HG03571 (cell line): ENCODE measurements at regions not wholly inside any gene's neighbourhood (a gene's known extent, or its start where the extent isn't known, plus 50 kb on each side); places are given as distances from the start of the nearest gene placed in this dataset.
"Not testable (repeated sequence)": the region's sequence is repeated elsewhere in the genome, so short reads cannot be mapped to it uniquely, and the experiment has no call there.

Experiments used
- ATAC-seq: cut with Tn5 transposase; IDR thresholded peaks from one replicate; pipeline ENCODE4 v1.9.1; 2021; ENCODE audit not compliant: unreplicated experiment

DNA sequence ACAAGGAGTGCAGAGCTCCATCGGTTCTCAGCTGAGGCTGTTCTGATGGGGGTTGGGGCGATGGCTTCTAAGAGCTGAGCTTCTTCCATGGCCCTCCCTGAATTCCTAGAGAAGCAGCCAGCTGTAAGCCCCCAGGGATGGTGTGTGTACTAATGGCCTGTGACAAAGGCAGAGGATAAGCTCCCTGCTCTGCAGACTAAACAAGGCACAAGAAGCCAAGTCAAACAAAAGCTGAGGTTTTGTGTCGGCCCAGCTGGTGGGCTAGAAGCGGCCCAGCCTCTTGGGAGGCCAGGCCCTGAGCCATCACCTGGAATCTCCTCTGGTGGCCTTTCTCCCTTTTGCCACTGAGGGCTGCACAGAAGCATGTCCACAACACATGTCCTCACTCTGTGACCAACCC, 75.0 kb upstream of the XPA start:
- no peak for ATAC-seq

DNA sequence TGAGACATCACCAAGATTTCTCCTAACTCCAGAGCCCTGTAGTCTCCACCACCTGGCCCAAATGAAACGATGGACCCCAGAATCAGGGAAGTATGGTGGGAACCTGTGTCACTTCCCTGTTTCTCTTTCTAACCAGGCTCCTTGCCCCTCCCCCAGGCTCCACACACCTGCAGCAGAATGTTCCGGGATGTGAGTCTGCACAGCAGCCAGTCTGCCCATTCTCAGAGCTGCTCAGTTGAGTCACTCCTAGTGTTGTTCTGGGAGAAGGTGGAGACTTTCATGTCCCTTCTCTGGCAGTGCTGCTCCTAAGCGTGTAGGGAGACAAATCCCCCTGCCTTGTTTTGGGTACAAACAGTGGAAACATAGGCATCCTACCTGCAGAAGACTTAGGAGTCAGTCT, 76.0 kb upstream of the XPA start:
- no peak for ATAC-seq

DNA sequence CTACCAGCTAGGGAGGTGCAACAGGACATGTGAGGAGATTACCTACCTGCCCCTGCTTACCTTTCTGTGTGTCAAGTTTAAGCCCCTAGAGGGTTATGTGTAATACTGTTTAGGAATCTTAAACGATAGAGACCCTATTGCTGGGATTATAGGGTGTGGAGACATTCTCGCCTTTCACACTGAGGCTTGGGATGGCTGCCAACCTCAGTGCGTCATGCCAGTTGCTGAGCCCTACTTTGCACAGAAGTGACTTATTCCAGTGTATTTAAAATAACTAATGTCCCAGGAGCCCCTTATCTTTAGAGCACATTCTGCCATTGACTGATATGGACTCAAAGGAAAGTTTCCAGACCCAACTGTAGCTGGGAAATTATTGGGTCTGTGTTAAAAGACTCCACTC, 76.6 kb upstream of the XPA start:
- ATAC-seq = no peak

DNA sequence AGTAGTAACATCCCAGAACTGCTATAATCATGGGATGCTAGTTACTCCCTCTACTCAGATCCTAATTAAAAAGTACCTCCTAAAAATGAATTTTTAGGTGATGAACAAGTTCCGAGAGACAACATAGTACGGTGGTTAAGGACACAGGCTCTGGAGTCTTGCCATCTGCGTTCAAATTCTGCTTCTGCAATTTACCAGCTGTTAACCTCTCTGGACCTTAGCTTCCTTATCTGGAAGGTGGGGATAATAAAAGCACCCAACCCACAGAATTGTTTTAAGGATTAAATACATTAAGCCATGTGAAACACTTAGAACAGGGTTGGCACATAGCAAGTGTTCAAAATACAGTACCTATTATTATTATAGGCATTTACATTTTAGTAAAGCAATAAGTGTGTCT, 77.5 kb upstream of the XPA start:
- ATAC-seq = no peak

DNA sequence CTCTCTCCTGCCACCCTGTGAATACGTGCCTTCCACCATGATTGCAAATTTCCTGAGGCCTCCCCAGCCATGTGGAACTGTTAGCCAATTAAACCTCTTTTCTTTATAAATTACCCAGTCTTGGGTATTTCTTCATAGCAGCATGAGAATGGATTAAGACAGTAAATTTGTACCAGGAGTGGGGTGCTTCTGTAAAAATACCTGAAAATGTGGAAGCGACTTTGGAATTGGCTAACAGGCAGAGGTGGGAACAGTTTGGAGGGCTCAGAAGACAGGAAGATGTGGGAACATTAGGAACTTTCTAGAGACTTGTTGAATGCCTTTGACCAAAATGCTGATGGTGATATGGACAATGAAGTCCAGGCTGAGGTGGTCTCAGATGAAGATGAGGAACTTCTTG, 74.3 kb upstream of the FOXE1 start:
- not testable (repeated sequence) for ATAC-seq

DNA sequence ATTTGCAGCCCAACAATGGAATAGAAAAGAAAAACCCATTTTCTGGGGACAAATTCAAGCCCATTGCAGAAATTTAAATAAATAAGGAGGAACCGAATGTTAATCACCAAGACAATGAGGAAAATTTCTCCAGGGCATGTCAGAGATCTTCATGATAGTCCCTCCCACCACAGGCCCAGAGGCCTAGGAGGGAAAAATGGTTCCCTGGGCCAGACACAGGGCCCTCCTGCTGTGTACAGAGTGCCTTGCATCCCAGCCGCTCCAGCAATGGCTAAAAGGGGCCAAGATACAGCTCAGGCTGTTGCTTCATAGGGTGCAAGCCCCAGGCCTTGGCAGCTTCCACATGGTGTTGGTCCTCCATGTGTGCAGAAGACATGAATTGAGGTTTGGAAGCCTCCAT, 73.4 kb upstream of the FOXE1 start:
- no peak for ATAC-seq

DNA sequence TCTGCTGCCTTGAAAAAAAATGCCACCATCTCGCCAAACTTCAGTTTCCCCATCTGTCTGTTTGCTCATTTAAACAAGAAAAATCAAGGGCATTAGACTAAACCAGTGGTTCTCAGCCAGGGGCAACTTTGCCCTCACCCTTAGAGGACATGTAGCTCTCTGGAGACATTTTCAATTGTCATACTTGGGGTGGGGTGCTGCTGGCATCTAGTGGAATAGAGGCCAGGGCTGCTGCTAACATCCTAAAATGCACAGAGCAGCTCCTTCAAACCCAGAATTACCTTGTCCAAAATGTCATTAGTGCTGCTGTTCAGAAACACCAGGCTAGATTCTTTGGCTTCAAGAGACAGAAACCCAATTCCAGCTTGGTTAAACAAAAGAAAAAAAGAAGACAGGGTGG, 71.1 kb upstream of the FOXE1 start:
- ATAC-seq = no peak

DNA sequence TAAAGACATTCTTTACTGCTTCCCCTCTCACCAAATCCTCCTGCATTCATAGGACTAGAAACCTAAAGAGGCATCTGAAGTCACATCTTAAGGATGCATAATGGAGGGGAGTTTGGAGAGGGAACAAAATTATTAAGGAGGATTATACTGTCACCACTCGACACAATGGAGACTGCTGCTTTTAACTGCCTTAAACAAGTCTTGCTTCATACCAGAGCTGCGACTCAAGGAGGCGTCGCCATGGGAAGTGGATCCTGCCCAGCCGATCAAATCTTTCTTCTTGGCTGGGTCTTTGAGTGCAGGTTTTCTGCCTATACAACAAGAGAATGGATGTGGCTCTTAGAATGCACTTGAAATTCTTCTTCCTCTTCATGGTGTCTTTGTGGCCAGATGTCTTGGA, 66.7 kb upstream of the FOXE1 start:
- ATAC-seq = no peak

DNA sequence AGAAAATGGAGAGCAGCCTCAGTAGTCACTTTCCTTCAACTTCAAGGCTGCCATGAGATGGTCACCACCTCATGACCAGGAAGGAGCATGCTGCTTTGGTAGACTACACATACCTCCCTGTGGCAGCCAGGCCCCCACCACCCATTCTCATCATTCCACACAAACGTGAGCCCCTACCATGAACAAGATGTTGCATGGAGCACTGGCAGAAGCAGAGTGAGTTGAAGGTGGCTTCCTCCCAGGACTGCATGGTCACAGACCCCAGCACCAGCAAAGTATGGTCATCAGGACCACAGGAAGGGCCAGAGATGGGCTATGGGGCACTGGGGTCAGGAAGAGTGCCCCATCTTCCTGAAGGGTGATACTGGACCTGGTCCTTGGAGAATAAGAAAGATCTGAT, 65.5 kb upstream of the FOXE1 start:
- ATAC-seq = no peak

DNA sequence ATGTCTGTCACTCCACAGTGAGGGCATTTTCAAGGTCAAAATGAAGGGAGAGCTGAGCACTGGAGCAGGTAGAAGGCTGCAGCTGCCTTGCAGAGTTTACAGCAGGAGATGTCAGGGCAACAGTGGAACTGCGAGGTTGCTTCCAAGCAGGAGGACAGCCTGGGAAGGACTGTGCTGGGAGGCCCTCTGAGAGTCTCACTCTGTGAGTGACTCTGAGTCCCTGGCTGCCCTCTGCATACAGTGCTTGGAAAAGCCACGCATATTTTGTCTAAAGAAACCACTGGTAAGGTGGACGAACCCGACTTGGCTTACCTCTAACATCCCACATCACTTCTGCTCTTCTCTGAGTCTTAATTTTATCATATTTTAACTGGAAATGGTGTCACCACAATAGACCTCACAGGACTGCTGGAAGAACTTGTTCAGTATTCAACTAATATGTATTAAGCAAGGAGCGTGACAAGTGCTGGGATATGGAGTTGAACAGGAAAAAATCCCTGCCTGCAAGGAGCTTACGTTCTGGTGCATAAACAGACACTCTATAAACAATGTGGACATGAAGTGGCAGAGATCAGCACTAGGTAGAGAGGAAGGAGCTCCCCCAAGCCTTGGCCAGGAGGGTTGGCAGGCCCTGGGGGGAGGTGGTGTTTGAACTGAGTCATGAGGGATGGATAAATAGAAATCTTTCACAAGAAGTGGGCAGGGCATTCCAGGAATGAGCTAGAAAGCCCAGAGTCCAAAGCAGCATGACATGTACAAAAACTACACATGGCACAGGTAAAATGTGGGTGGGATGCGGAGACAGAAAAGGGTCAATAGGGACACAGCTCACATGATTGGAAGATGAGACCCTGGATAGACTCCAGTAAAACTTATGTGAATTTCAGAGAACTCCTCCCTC, 64.0 kb upstream of the FOXE1 start:
- no peak for ATAC-seq

DNA sequence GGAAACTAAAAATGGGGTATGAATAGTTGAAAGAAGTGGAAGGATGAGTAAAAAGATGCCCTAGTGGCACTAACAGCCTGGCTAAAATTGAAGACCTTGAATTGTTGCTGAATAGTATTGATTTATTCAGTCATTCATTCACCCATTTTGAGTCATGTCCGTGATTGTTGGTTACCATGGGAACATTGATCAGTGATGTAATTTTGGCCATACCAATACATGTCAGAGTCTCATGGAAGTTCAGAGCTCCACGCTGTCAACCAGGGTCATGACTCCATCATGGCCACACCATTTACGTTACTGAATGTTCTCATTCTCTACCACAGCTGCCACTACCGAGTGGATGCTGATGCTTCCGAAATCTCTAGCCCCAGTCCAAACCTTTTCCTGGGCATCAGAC, 62.5 kb upstream of the FOXE1 start:
- ATAC-seq = no peak

DNA sequence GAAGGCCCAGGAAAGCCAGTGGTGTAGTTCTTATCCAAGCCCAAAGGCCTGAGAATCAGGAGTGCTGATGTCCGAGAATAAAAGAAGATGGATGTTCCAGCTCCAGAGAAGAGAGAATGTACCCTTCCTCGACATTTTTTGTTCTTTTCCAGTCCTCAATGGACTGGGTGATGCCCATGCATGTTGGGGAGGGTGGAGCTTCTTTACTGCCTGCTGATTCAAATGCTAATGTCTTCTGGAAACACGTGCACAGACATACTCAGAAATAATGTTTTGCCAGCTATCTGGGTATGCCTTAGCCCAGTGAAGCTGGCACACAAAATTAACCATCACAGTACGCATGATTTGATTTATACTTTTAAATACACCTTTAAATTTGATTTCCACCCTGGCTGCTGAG, 61.5 kb upstream of the FOXE1 start:
- ATAC-seq = no peak

DNA sequence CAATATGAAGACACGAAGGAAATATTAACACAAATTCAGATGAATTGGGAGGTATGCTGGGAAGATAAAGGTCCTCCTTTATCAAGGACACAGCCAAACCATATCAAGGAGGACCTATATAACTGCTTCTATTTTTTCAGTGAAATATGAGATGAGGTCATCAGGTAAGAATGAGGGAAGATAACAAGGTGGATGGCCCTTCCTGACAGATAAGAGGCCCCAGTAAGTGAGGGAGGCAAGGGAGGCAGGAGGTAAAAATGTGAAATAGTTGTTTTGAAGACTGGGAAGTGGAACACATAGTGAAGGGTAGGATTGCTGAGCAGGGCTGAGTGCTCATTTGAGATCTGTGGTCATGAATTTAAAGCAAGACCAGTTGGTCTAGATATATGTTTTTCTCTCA, 60.0 kb upstream of the FOXE1 start:
- ATAC-seq = no peak

DNA sequence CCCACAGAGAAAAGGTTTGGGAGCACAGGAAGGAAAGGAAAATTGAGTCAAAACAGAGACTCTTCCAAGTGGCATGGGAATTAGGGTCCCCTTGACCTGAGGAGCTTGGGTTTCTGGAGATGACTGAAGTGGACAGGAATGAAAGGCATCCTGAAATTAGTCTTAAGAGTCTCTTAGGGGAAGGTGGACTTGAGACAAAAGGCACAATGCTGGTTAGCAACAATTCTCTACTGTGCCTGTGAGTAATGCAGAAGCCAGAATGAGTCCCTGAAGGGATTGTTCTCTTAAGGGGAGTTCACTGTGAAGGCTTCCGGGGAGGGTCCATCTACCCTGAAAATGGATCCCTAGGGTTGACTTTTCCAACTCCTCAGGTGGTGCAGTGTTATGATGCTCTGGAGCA, 58.4 kb upstream of the FOXE1 start:
- ATAC-seq = no peak

DNA sequence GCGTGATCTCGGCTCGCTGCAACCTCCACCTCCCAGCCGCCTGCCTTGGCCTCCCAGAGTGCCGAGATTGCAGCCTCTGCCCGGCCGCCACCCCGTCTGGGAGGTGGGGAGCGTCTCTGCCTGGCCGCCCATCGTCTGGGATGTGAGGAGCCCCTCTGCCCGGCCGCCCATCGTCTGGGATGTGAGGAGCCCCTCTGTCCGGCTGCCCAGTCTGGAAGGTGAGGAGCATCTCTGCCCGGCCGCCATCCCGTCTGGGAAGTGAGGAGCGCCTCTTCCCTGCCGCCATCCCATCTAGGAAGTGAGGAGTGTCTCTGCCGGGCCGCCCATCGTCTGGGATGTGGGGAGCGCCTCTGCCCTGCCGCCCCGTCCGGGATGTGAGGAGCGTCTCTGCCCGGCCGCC, 56.9 kb upstream of the FOXE1 start:
- ATAC-seq = not testable (repeated sequence)

DNA sequence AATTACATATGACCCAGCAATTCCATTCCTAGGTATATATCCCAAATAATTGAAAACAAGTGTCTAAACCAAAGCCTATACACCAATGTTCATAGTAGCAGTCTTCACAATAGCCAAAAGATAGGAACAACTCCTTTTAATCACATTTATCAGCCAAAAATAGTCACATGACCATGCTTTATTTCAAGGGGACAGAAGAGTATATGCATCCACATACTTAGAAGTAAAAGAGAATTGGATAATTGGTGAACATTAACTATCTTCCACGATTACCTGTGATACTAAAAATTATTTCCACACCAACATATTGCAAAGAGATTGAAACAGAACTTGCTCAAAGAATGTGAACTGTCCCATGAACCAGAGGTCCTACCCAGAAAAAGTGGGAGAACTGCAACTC, 51.8 kb upstream of the FOXE1 start:
- no peak for ATAC-seq

DNA sequence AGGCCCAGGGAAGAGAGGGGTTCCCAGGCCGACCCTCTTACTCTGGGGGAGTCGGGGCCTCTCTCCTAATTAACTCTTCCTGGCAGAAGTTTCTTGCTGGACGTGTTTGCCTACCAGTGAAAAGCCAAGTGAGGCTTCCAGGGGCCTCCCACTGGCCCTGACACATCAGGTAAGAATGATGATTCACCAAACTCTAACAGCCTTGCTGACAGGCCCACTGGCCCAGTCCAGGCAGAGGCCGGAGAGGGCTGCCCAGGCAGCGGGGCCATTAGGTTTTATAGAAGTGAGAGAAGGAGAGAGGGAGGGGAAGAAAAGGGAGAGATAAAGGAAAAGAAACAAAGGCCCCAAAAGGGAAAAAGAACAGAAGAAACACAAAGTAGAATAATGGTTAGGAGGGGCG, 50.8 kb upstream of the FOXE1 start:
- no peak for ATAC-seq

DNA sequence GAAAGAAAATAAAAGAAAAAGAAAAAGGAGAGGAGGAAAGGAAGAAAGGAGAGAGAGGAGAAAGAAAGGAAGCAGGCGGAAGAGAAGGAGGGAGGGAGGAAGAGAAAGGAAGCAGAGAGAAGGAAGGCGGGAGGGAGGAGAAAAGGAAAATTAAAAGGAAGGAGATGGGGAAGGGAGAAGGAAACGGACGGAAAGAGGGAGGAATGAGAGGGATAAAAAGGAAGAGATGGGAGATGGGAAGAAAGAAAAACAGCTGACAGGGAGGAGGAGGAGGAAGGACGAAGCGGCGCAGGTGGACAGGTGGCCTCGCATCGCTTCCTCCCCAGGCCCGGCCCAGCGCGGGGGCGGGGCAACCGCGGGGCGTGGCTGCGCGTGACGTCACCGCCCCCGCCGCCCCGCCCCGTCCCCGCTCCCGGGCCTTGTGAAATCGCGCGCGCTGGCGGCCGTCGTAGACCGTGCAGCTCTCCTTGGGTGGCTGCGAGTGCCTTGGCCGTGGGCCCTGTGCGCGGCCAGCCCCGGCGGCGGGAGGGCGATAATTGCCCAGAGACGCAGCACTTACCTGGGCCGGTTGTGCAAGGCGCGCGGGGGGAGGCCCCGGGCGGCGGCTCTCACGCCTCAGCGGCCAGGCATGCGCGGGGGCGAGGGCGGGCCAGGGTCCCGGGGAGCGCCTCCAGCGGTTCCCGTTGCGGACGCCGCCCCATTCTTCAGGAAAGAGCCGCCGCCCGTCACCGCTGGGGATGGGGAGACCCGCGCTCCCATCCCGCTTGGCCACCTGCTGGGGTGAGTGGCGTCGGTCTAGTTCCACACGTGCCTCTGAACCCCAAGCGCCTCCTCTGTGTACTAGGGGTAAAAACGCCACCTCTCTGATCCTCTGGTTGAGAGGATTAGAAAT, 49.6 kb upstream of the FOXE1 start:
- ATAC-seq = peak; percentile 86
